Liver (tissue), 8 donors: ENCODE measurements at regions not wholly inside any gene's neighbourhood (a gene's known extent, or its start where the extent isn't known, plus 50 kb on each side); places are given as distances from the start of the nearest gene placed in this dataset.

ENCODE experiments used
- DNase-seq: peaks from one replicate; pipeline ENCODE4 v3.0.0-alpha.2; 2017; ENCODE audit warnings: low spot score
- H3K27ac ChIP-seq, 2 donors: one replicate each; pipeline ENCODE4 v1.7.0; 2013; ENCODE audit warnings: inconsistent platforms in 2 of 2, low read length in 2 of 2, control low read depth in 1 of 2, low read depth in 1 of 2, mild to moderate bottlenecking in 1 of 2
- H3K27me3 ChIP-seq, 4 donors: one replicate each; pipeline versions ENCODE4 v1.6.1 to v1.7.0; 2013; ENCODE audit warnings: low read length in 3 of 4, inconsistent platforms in 1 of 4, mild to moderate bottlenecking in 1 of 4, moderate library complexity in 1 of 4; ENCODE audit not compliant: control insufficient read depth in 4 of 4, insufficient read depth in 4 of 4
- H3K36me3 ChIP-seq, 4 donors: one replicate each; pipeline versions ENCODE4 v1.6.1 to v1.7.0; 2013; ENCODE audit warnings: low read length in 3 of 4, mild to moderate bottlenecking in 3 of 4, low read depth in 1 of 4, moderate library complexity in 1 of 4; ENCODE audit not compliant: control insufficient read depth in 4 of 4, insufficient read depth in 3 of 4
- H3K4me1 ChIP-seq, 4 donors: one replicate each; pipeline versions ENCODE4 v1.6.1 to v1.7.0; 2013; ENCODE audit warnings: low read length in 3 of 4, mild to moderate bottlenecking in 3 of 4, moderate library complexity in 1 of 4; ENCODE audit not compliant: control insufficient read depth in 4 of 4, insufficient read depth in 4 of 4
- H3K4me3 ChIP-seq, 3 donors: one replicate each; pipeline versions ENCODE4 v1.6.1 to v1.7.0; 2013; ENCODE audit warnings: low read length in 3 of 3, control low read depth in 1 of 3, low read depth in 1 of 3, mild to moderate bottlenecking in 1 of 3
- H3K9ac ChIP-seq, 2 donors: one replicate each; pipeline ENCODE4 v1.7.0; 2013; ENCODE audit warnings: low read length in 2 of 2, mild to moderate bottlenecking in 2 of 2, moderate library complexity in 2 of 2, control low read depth in 1 of 2, low read depth in 1 of 2
- H3K9me3 ChIP-seq, 4 donors: one replicate each; pipeline versions ENCODE4 v1.6.1 to v1.7.0; 2013; ENCODE audit warnings: low read length in 3 of 4; ENCODE audit not compliant: control insufficient read depth in 4 of 4
- EGR1 ChIP-seq, 2 donors: IDR thresholded peaks; 2 replicates each; pipeline ENCODE4 v1.6.1; 2016 to 2018; ENCODE audit warnings: antibody characterized with exemption in 2 of 2, low read depth in 2 of 2
- FOXA1 ChIP-seq: IDR thresholded peaks from 2 replicates; pipeline ENCODE4 v1.6.1; 2016; ENCODE audit warnings: antibody characterized with exemption
- FOXA2 ChIP-seq: IDR thresholded peaks from 2 replicates; pipeline ENCODE4 v1.6.1; 2016; ENCODE audit warnings: antibody characterized with exemption
- GABPA ChIP-seq, 2 donors: IDR thresholded peaks in 1 of 2; conservative IDR thresholded peaks in 1 of 2; 2 replicates each; pipeline ENCODE4 v1.6.1; 2016; ENCODE audit warnings: antibody characterized with exemption in 2 of 2, mild to moderate bottlenecking in 1 of 2, moderate library complexity in 1 of 2
- HNF4A ChIP-seq, 2 donors: conservative IDR thresholded peaks; 2 replicates each; pipeline ENCODE4 v1.6.1; 2016; ENCODE audit warnings: antibody characterized with exemption in 2 of 2, mild to moderate bottlenecking in 2 of 2
- HNF4G ChIP-seq: IDR thresholded peaks from 2 replicates; pipeline ENCODE4 v1.6.1; 2016; ENCODE audit warnings: antibody characterized with exemption
- JUND ChIP-seq, 2 donors: IDR thresholded peaks; 2 replicates each; pipeline ENCODE4 v1.6.1; 2016; ENCODE audit warnings: antibody characterized with exemption in 2 of 2
- NR2F2 ChIP-seq: IDR thresholded peaks from 2 replicates; pipeline ENCODE4 v1.6.1; 2016; ENCODE audit warnings: antibody characterized with exemption
- RAD21 ChIP-seq, 2 donors: IDR thresholded peaks; 2 replicates each; pipeline ENCODE4 v1.6.1; 2016; ENCODE audit warnings: antibody characterized with exemption in 2 of 2, mild to moderate bottlenecking in 2 of 2
- RXRA ChIP-seq, 2 donors: IDR thresholded peaks; 2 replicates each; pipeline ENCODE4 v1.6.1; 2017 to 2018; ENCODE audit warnings: antibody characterized with exemption in 2 of 2, mild to moderate bottlenecking in 1 of 2
- SP1 ChIP-seq: IDR thresholded peaks from 2 replicates; pipeline ENCODE4 v1.6.1; 2018; ENCODE audit warnings: antibody characterized with exemption, mild to moderate bottlenecking
- TAF1 ChIP-seq: conservative IDR thresholded peaks from 2 replicates; pipeline ENCODE4 v1.6.1; 2016; ENCODE audit warnings: antibody characterized with exemption, mild to moderate bottlenecking
- YY1 ChIP-seq: IDR thresholded peaks from 2 replicates; pipeline ENCODE4 v1.6.1; 2016; ENCODE audit warnings: antibody characterized with exemption, mild to moderate bottlenecking
- WGBS: extraction: QIAGEN DNeasy Blood & Tissue Kit; methylation state at CpG from one replicate; pipeline ENCODE4 v1.1.7; 2013; 5-methylcytosine and 5-hydroxymethylcytosine counted together
- TF ChIP-seq, protein P1 (sequence below): IDR thresholded peaks from 2 replicates; pipeline ENCODE4 v1.6.1; 2016; ENCODE audit warnings: antibody characterized with exemption, mild to moderate bottlenecking
- TF ChIP-seq, protein P2 (sequence below): IDR thresholded peaks from 2 replicates; pipeline ENCODE4 v1.6.1; 2016; ENCODE audit warnings: antibody characterized with exemption
- TF ChIP-seq, protein P3 (sequence below): IDR thresholded peaks from 2 replicates; pipeline ENCODE4 v1.6.1; 2016; ENCODE audit warnings: antibody characterized with exemption
- TF ChIP-seq, protein P4 (sequence below): fragments of 150-350 bp; IDR thresholded peaks from 2 replicates; pipeline ENCODE4 v1.5.1; 2017; ENCODE audit warnings: improper control_type of control experiment, low read depth, low read length; ENCODE audit not compliant: missing input control
- TF ChIP-seq, protein P5 (sequence below): IDR thresholded peaks from 2 replicates; pipeline ENCODE4 v1.6.1; 2016; ENCODE audit warnings: antibody characterized with exemption
- donor health status: healthy.
- donor health status: healthy.
- donor health status: healthy.
- donor health status: healthy.
- donor health status: healthy.

DNA sequence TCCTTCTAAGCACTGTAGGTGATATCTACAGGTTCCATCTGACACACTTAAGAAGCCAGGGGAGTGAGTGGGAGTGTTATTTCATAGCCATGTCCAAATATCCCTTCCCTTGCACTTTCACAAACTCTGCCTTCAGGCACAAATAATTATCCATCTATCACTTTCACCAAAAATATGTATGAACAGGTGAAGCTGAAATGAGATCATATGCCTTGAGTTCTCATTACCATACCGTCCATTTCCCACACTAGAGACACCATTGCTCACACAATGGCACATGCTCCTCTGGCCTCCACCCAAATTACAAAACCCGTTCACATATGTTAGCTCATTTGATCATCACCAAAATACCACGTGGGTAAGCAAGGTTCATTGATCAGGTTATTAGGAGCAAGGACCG, 151.9 kb upstream of the BNIP2 start (continued):
- TF ChIP-seq, protein P1, sequence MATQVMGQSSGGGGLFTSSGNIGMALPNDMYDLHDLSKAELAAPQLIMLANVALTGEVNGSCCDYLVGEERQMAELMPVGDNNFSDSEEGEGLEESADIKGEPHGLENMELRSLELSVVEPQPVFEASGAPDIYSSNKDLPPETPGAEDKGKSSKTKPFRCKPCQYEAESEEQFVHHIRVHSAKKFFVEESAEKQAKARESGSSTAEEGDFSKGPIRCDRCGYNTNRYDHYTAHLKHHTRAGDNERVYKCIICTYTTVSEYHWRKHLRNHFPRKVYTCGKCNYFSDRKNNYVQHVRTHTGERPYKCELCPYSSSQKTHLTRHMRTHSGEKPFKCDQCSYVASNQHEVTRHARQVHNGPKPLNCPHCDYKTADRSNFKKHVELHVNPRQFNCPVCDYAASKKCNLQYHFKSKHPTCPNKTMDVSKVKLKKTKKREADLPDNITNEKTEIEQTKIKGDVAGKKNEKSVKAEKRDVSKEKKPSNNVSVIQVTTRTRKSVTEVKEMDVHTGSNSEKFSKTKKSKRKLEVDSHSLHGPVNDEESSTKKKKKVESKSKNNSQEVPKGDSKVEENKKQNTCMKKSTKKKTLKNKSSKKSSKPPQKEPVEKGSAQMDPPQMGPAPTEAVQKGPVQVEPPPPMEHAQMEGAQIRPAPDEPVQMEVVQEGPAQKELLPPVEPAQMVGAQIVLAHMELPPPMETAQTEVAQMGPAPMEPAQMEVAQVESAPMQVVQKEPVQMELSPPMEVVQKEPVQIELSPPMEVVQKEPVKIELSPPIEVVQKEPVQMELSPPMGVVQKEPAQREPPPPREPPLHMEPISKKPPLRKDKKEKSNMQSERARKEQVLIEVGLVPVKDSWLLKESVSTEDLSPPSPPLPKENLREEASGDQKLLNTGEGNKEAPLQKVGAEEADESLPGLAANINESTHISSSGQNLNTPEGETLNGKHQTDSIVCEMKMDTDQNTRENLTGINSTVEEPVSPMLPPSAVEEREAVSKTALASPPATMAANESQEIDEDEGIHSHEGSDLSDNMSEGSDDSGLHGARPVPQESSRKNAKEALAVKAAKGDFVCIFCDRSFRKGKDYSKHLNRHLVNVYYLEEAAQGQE: no peak

DNA sequence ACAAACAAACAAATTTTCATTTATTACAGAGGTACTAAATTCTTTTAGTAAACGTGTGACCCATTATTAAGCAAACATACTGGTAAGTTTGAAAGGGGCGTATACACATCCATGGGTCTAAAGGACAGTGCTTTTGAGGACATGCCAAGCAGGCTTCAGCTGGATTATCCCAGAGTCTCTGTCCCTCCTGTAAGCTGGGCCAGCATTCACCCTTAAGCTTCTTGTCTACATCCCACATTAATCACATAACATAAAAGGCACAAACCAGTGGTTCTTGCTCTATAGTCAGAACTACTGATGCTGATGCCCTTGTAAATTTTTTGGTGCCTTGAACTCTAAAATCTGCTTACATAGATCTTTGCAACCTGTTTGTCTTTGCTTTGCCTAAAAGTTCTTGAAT, 150.8 kb upstream of the BNIP2 start:
- no peaks in the 10 kb centered on the region for H3K9me3 ChIP-seq
- no peak overlapping the region for H3K4me3 ChIP-seq
- H3K27me3 ChIP-seq: no peaks in the 10 kb centered on the region
- no peak overlapping the region for H3K9ac ChIP-seq
- no peaks in the 10 kb centered on the region for H3K36me3 ChIP-seq
- no peak for TF ChIP-seq RXRA (IDR thresholded peaks at IDR 0.05)
- TF ChIP-seq YY1: no peak
- TF ChIP-seq HNF4A (conservative IDR thresholded peaks at IDR 0.05): no peak
- no peak for TF ChIP-seq RAD21 (IDR thresholded peaks at IDR 0.05)
- TF ChIP-seq HNF4G: no peak
- TF ChIP-seq, protein P2, sequence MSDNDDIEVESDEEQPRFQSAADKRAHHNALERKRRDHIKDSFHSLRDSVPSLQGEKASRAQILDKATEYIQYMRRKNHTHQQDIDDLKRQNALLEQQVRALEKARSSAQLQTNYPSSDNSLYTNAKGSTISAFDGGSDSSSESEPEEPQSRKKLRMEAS: no peak
- TF ChIP-seq EGR1 (IDR thresholded peaks at IDR 0.05; ENCODE audit: low read depth in 2 of 2): no peak
- no peak for TF ChIP-seq FOXA1
- TF ChIP-seq TAF1: no peak
- no peak for TF ChIP-seq NR2F2
- no peak for TF ChIP-seq SP1
- TF ChIP-seq GABPA (IDR thresholded peaks at IDR 0.05 in 1 of 2, conservative IDR thresholded peaks at IDR 0.05 in 1 of 2): no peak
- no peak for TF ChIP-seq JUND (IDR thresholded peaks at IDR 0.05)
- TF ChIP-seq, protein P3, sequence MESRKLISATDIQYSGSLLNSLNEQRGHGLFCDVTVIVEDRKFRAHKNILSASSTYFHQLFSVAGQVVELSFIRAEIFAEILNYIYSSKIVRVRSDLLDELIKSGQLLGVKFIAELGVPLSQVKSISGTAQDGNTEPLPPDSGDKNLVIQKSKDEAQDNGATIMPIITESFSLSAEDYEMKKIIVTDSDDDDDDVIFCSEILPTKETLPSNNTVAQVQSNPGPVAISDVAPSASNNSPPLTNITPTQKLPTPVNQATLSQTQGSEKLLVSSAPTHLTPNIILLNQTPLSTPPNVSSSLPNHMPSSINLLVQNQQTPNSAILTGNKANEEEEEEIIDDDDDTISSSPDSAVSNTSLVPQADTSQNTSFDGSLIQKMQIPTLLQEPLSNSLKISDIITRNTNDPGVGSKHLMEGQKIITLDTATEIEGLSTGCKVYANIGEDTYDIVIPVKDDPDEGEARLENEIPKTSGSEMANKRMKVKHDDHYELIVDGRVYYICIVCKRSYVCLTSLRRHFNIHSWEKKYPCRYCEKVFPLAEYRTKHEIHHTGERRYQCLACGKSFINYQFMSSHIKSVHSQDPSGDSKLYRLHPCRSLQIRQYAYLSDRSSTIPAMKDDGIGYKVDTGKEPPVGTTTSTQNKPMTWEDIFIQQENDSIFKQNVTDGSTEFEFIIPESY: no peak
- TF ChIP-seq, protein P4, sequence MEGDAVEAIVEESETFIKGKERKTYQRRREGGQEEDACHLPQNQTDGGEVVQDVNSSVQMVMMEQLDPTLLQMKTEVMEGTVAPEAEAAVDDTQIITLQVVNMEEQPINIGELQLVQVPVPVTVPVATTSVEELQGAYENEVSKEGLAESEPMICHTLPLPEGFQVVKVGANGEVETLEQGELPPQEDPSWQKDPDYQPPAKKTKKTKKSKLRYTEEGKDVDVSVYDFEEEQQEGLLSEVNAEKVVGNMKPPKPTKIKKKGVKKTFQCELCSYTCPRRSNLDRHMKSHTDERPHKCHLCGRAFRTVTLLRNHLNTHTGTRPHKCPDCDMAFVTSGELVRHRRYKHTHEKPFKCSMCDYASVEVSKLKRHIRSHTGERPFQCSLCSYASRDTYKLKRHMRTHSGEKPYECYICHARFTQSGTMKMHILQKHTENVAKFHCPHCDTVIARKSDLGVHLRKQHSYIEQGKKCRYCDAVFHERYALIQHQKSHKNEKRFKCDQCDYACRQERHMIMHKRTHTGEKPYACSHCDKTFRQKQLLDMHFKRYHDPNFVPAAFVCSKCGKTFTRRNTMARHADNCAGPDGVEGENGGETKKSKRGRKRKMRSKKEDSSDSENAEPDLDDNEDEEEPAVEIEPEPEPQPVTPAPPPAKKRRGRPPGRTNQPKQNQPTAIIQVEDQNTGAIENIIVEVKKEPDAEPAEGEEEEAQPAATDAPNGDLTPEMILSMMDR: no peak
- TF ChIP-seq, protein P5, sequence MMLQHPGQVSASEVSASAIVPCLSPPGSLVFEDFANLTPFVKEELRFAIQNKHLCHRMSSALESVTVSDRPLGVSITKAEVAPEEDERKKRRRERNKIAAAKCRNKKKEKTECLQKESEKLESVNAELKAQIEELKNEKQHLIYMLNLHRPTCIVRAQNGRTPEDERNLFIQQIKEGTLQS: no peak
- no peak for TF ChIP-seq FOXA2
- TF ChIP-seq, protein P1: no peak
- H3K27ac ChIP-seq: no peak overlapping the region
- H3K4me1 ChIP-seq: no peaks in the 10 kb centered on the region
- 48% methylated on average over 2 of the region's 2 CpGs for WGBS
- DNase-seq: no peak
